K562 (cell line): ENCODE measurements at regions not wholly inside any gene's neighbourhood (a gene's known extent, or its start where the extent isn't known, plus 50 kb on each side); places are given as distances from the start of the nearest gene placed in this dataset.

ENCODE experiments used
- FOXJ3 ChIP-seq: sonication (generic); formaldehyde crosslinking; IDR thresholded peaks from 2 replicates; pipeline ENCODE4 v1.4.0; 2020; ENCODE audit warnings: mild to moderate bottlenecking, missing genetic modification reagents
- GATAD2A ChIP-seq: fragments of 450-650 bp; IDR thresholded peaks from 2 replicates; pipeline ENCODE4 v1.6.1; 2017
- ILK ChIP-seq: fragments of 450-650 bp; IDR thresholded peaks from 2 replicates; pipeline ENCODE4 v1.6.1; 2016; ENCODE audit warnings: missing genetic modification characterization, low read depth, mild to moderate bottlenecking, missing compliant biosample characterization, moderate library complexity, borderline replicate concordance
- KDM1A ChIP-seq, 2 experiments: fragments of 450-650 bp; IDR thresholded peaks; 2 replicates each; pipeline ENCODE4 v1.6.1; 2016; ENCODE audit warnings: mild to moderate bottlenecking in 2 of 2
- L3MBTL2 ChIP-seq: fragments of 450-650 bp; IDR thresholded peaks from 2 replicates; pipeline ENCODE4 v1.6.1; 2016; ENCODE audit warnings: mild to moderate bottlenecking, moderate library complexity
- NKRF ChIP-seq: fragments of 450-650 bp; IDR thresholded peaks from 2 replicates; pipeline ENCODE4 v1.6.1; 2016; ENCODE audit warnings: borderline replicate concordance
- SMC3 ChIP-seq: conservative IDR thresholded peaks from 2 replicates; pipeline ENCODE4 v1.6.1; 2011; ENCODE audit warnings: low read depth, low read length, improper control_type of control experiment; ENCODE audit not compliant: insufficient read depth
- STAT5A ChIP-seq: IDR thresholded peaks from 2 replicates; pipeline ENCODE4 v1.6.1; 2012; ENCODE audit warnings: low read length, inconsistent platforms, borderline replicate concordance
- STAT6 ChIP-seq: sonication (generic); formaldehyde crosslinking; IDR thresholded peaks from 2 replicates; pipeline ENCODE4 v1.8.1; 2023; ENCODE audit warnings: mild to moderate bottlenecking, missing genetic modification reagents
- TAF7 ChIP-seq: fragments of 450-650 bp; IDR thresholded peaks from 2 replicates; pipeline ENCODE4 v1.6.1; 2016; ENCODE audit warnings: missing genetic modification characterization, missing compliant biosample characterization
- TOE1 ChIP-seq, 2 experiments: fragments of 450-650 bp in 1 of 2; sonication (generic) in 1 of 2; formaldehyde crosslinking in 1 of 2; IDR thresholded peaks; 2 replicates each; pipeline versions ENCODE4 v1.7.1 to v1.8.0; 2016 to 2022; ENCODE audit warnings: borderline replicate concordance in 2 of 2, mild to moderate bottlenecking in 2 of 2, antibody characterized with exemption in 1 of 2, inconsistent platforms in 1 of 2, low read depth in 1 of 2, missing genetic modification reagents in 1 of 2, moderate library complexity in 1 of 2
- ZFP36 ChIP-seq: fragments of 150-350 bp; IDR thresholded peaks from 2 replicates; pipeline ENCODE4 v1.6.1; 2018; ENCODE audit warnings: low read length, low read depth; ENCODE audit not compliant: partially characterized antibody

- TF ChIP-seq FOXJ3 (CRISPR knock-in tag): no peak
- TF ChIP-seq SMC3: no peak
- TF ChIP-seq TOE1 (IDR thresholded peaks at IDR 0.05; ENCODE audit: borderline replicate concordance): 0 out of 2 replicates have a peak, but pooled peaks have one; percentile 9
- no peak for TF ChIP-seq TOE1 (CRISPR knock-in tag; IDR thresholded peaks at IDR 0.05; ENCODE audit: borderline replicate concordance, low read depth)
- 0 out of 2 replicates have a peak, but pooled peaks have one; percentile 1 for TF ChIP-seq L3MBTL2
- TF ChIP-seq ILK (tag): no peak
- no peak for TF ChIP-seq NKRF
- TF ChIP-seq KDM1A (IDR thresholded peaks at IDR 0.05): 0 out of 4 replicates have a peak, but pooled peaks of 1 of the 2 experiments have one; percentile 8
- no peak for TF ChIP-seq STAT6 (CRISPR knock-in tag)
- no peak for TF ChIP-seq GATAD2A
- no peak for TF ChIP-seq ZFP36
- no peak for TF ChIP-seq STAT5A
- TF ChIP-seq TAF7 (tag): no peak
These were observed 706.9 kb upstream of the CTNND2 start (continued) for GRCh38 chr5:12611132-12611531.
